ENCODE measurements at regions not wholly inside any gene's neighbourhood (a gene's known extent, or its start where the extent isn't known, plus 50 kb on each side); places are given as distances from the start of the nearest gene placed in this dataset.

DNA sequence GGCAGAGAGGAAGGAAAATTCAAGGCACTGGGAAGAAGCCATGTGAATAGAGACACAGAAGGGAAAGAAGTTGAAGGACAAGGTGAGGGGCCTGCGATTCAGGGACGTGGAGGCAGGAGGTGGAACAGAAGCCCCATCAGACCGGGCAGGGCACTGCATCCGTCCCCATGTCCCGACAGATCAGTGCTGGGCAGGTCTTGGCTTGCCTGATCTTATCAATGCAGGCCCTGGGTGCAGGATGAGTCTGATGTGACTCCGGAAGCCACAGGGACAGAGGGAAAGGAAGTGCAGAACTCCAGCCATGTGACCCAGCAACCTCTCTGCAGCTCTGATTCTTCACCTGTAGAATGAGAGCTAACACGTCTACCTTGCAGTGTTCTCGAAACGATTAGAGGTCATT is 136.2 kb upstream of the CTBP2 start:
- TF ChIP-seq POLR2A (IDR thresholded peaks at IDR 0.05; ENCODE audit: low read length) (no peak), GATA1 (IDR thresholded peaks at IDR 0.05; ENCODE audit: low read depth, low read length) (no peak)

Data from erythroblast (primary cell).